ENCODE measurements at regions not wholly inside any gene's neighbourhood (a gene's known extent, or its start where the extent isn't known, plus 50 kb on each side); places are given as distances from the start of the nearest gene placed in this dataset.
"Not testable (repeated sequence)": the region's sequence is repeated elsewhere in the genome, so short reads cannot be mapped to it uniquely, and the experiment has no call there.

DNA sequence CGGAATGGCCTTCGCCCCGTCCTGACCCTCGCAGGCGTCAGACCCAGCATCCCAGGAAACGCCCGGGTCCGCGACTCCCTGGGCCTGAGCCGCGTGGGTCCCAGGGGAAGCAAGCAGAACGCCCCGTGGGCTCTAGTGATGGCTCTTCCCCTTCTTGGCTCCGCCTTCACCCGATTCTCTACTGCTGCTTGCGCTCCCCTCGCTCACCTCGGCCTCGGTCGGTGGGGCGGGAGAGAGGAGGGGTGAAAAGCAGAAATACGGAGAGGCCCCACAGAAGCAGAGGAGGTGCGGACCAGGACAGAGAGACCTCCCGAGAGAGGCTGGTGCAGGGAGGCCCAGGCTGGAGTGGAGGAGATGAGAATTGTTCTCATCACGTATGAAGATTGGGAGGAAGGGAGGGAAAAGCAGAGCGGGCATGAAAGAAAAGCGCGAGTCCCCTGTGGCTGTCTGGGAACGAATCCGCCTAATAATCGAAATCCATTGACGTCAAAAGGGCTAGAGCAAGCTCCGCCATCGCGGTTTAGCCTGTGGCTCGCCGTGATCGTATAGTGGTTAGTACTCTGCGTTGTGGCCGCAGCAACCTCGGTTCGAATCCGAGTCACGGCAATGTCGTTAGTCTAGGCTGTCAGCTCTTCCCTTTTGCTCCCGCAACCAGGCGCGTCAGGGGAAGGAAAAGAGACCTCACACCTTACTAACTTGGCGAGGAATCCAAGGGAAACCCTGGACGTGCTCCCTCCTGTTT lies 128.9 kb upstream of the NBPF11 start:
- intact Hi-C loops (cut with micrococcal nuclease) = not testable (repeated sequence)

DNA sequence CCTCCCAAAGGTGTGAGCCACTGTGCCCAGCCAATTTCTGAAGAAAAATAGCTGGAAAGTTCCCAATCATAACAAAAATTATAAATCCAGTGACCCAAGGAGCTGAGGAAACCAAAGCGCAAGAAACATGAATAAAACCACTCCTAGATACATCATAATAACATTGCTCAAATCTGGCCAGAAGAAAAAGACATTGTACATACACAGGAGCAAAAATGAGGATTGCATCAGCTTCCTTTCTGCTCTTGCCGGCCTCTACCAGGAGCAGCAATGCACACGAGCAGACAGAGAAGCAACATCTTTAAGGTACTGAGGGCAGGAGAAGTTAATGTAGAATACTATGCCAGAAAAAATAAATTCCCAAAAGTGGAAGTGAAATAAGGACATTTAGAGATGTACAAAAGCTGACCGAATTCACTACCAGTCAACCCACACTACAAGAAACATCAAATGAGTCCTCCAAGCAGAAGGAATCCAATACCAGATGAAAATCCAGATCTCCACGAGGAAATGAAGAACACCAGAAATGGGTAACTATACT lies 127.0 kb upstream of the NBPF11 start:
- intact Hi-C loops (cut with micrococcal nuclease) = not testable (repeated sequence)

DNA sequence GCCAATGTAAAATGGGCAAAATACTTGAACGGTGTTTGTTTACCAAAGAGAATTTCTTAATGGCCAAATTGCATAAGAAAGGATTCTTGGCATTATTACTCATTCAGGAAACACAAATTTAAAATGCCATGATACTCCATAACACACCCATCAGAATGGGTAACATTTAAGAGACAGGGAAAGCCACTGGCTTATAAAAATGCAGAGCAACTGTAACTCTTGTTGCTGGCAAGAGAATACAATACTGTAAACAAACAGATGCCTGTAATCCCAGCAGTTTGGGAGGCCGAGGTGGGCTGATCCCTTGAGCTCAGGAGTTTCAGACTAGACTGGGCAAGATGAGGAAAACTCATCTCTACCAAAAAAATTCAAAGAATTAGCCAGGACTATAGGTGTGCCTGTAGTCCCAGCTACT lies 125.8 kb upstream of the NBPF11 start:
- intact Hi-C loops (cut with micrococcal nuclease) = not testable (repeated sequence)

DNA sequence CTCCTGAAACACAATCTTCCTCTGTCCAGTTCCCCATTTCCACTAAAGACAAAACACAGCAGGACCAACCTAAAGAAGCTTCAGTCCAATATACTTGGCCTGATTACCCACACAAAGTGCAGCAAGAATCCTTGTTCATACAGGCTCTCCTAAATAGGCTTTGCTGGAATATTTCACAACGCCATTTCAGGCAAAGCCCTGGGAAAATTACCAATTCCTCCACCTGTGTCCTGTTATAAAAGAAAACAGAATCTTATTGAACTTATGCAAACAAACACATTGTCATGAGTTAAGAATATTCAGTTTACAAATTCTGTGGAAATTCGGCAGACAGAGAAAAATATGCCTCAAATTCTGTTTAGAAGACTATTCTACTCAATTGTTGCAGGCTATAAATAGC lies 115.0 kb upstream of the NBPF11 start:
- intact Hi-C loops (cut with micrococcal nuclease) = not testable (repeated sequence)

DNA sequence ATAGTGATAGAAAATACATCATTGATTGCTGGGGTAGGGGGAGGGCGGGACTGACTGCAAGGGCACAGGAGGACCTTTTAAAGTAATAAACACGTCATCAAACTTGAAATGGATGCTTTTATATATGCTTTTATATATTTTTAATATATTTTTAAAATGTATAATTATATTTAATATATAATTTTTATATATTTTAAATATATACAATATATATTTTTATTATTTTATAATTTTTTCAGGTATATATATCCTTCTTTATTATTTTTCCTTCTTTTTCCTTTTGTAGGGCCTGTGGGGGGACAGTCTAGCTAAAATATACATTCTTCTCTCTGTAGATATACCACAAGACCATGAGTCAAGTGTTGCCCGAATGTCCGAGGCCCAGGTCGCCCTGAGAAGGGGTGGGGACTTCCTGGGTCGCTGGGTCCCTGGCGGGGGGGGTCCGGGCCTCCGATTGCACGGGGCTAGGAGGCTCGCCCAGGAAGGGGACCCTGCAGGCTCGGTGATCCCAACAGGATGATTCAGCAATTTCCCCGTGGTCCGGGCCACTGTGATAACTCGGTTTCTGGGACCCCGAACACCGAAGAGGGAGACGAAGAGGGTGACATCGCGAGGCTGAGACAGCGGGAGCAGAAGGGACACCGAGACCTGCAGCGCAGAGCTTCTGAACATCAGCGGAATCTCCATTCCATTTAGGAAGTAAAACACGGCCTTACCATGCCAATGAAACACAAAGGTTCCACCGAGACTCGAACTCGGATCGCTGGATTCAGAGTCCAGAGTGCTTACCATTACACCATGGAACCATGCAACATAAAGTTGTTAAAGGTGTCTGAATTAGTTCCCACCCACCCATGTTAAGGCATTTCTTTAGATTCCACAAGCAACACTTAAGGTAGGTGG lies 112.5 kb upstream of the NBPF11 start:
- intact Hi-C loops (cut with micrococcal nuclease) = loop anchor here (5.0 kb wide), 2 partner anchors 53 to 1022 kb away; partner anchors contain the start of gene CHD1L

DNA sequence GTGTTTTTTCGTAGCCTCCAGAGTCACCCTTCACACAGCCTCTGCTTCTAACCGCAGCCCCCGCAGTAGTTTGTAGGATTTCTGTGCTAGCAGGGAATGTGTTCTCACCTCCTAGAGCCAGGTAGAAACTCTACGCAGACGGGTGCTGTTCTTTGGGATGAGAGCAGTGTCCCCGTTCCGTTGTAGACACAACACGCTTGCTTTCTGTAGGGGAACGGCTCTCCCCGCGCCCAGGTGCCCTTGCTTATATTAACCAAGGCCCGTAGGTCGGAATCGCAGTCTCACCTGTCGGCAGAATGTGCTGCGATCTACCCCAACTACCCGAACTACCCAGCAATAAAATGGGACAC lies 111.8 kb upstream of the NBPF11 start:
- intact Hi-C loops (cut with micrococcal nuclease) = loop anchor here (2.0 to 5.0 kb wide), 3 partner anchors 53 to 1022 kb away; partner anchors contain the start of gene CHD1L

DNA sequence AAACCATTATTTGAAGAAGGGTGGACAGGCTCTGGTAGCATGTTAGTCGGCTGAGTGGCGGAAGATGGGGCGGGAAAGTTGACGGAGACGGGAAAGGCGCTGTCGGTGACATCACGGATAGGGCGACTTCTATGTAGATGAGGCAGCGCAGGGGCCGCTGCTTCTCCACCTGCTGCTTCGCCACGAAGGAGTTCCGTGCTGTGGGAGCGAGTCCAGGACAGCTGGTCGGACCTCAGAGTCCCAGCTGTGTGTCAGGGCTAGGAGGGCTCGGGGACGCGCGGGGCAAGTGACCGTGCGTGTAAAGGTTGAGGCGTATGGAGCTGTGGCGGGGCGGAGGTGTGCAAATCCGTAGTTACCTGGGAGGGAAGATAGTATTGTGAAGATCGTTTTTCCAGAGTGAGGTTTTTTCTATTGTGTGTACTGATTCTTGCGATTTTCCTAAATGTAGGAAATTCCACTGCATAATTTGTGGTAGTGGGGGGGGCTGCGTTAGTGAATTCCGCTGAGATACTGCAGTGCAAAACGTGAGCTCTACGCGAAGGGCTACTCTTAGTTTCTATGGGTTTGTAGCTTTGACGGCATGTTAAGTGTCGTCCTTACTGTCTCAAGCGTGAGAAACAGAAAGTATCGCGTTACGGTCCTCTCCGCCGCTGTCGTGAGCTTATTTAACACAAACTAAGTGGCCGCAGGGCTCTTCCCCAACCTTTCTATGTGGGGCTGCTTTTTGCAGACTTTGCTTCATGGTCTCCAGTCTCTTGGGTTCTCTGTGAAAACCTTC lies 111.2 kb upstream of the NBPF11 start:
- intact Hi-C loops (cut with micrococcal nuclease) = loop anchor here (2.0 to 5.0 kb wide), 3 partner anchors 54 to 1021 kb away; partner anchors contain the start of gene CHD1L

DNA sequence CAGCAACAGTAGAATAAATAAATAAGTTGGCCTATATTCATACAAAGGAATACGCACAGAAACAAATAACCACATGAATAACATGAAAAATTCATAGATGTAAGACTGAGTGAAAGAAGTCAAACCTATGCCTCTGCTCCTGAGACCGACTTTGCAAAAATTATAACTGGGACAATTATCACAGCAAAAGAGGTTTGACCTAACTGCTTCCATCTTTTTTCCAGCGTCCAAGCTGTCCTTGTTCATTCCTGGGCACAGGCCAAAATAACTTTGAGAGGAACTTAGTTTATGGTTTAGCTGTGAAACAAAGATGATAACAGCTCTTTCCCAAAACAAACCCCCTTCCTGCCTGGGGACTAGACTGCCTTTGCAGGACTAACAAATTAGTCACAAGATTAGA lies 109.6 kb upstream of the NBPF11 start:
- intact Hi-C loops (cut with micrococcal nuclease) = loop anchor here (2.0 to 5.0 kb wide), 3 partner anchors 56 to 1019 kb away; partner anchors contain the start of gene CHD1L

DNA sequence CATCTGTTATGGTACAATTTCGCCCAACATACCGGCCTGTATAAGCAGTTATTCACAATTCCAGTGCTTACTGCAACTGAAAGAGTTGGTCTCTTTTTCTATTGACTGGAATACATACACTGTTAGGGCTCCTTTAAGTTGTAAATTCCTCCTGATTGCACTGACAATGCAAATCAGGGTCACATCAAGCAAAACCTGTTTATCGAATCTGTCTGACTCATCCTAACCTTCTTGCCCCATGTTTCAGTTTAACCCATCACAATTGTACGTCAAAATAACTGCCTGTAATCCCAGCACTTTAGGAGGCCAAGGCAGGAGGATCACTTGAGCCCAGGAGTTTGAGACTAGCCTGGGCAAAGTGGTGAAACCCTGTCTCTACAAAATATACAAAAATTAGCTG lies 105.8 kb upstream of the NBPF11 start:
- intact Hi-C loops (cut with micrococcal nuclease) = not testable (repeated sequence)

DNA sequence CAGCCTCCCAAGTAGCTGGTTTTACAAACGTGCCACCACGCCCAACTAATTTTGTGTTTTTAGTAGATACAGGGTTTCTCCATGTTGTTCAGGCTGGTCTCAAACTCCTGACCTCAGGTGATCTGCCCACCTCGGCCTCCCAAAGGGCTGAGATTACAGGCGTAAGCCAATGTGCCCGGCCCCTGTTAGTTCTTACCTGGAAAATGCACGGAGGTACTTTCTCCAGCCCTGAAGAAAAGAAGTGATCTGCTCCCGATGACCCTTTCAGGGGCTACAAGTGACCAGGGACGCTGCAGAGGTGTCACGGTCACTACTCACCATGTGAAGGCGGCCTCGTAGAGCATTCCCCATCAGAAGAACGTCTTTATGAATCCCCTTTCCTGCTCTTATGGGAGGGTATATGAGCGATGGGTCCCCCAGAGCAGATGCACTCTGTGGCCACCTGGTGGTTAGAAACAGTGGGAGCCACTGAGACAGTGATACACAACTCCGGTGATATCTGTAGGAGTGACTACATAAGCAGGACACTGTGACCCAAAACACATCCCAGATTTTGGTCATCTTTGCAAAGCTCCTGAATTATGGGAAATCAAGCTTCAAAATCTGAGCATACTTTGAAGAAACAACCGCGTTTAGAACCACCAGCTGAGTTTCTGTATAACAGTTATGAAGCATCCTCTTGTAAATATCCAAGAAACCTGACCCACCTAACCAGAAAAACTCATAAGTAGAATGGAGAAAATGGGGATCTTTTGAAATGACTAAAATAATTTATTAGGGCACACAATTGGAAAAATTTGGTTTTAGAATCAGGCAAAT lies 102.7 kb upstream of the NBPF11 start:
- intact Hi-C loops (cut with micrococcal nuclease) = not testable (repeated sequence)

DNA sequence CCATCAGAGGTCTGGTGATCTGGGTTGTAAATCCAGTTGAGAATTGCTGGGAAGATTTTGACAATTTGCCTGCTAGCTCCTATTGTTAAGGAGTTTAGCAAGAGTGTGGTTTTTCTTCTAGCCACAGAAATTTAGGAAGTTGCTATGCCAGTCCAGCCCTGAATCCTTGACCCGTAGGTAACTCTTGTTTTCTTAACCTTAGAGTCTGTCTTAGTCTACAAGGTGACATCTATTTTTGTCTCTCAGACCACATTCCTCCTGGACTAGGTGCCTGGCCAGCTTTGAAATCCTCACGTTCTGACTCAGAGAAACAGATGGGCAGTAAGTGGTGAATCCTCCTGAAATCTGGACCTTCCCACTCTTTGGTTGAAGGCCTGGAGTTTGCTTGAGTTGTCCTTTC lies 101.7 kb upstream of the NBPF11 start:
- intact Hi-C loops (cut with micrococcal nuclease) = not testable (repeated sequence)

DNA sequence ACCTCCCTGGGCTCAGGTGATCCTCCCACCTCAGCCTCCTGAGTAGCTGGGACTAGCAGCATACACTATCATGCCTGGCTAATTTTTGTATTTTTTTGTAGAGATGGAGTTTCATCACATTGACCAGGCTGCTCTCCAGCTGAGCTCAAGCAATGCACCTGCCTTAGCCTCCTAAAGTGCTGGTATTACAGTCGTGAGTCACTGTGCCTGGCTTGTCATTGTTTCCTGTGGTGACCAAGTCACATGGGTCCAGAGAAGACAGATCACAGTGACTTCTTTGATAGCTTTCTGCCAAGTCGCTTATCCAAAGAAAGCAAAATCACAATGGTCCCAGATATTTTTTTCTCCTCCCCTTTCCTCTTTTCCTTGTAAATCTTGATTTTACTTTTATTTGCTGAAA lies 96.7 kb upstream of the NBPF11 start:
- intact Hi-C loops (cut with micrococcal nuclease) = not testable (repeated sequence)

DNA sequence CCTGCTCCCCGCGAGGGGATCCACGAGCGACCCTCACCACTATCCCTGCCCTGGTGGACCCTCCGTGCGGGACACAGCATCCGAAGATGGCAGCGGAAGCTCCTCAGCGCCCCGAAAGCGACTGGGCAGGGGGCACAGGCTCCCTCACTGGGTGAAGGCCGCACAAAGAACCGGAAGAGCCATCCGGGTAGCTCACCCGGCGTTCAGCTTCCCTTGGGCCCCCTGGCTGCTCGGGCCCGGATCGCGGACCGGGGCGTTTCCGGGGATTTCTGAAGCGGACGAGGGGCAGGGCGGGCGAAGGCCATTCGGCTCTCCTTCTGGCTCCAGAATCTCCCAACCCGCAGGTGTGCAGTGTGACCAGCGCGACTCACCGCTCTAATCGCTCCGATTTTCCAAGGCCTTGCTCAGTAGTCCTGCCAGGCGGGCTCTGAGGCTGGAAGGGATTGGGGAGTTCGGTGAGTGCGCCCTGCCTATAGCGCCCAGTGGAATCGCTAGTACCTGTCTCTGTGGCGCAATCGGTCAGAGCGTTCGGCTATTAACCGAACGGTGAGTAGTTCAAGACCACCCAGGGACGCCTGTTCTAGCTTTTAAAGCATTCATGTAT lies 94.3 kb upstream of the NBPF11 start:
- intact Hi-C loops (cut with micrococcal nuclease) = not testable (repeated sequence)

DNA sequence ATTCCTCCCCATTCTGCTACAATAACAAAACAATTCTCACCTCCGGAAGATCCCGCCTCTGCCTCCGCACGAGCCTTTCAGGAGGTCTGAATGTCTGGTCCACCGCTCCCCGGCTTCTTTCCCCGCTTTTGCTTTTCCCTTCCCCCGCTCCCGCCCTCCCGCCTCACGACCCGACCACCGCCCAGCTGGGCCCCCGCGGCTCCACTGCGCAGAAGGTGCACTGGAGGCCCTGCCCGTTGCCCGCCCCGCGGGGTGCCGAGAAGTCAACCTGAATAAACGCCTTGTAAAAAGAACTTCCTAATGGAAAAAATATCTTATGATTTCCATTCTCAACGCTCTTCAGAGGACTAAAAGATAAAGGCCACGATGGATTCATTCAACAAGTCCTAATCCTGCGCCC lies 93.8 kb upstream of the NBPF11 start:
- intact Hi-C loops (cut with micrococcal nuclease) = not testable (repeated sequence)

DNA sequence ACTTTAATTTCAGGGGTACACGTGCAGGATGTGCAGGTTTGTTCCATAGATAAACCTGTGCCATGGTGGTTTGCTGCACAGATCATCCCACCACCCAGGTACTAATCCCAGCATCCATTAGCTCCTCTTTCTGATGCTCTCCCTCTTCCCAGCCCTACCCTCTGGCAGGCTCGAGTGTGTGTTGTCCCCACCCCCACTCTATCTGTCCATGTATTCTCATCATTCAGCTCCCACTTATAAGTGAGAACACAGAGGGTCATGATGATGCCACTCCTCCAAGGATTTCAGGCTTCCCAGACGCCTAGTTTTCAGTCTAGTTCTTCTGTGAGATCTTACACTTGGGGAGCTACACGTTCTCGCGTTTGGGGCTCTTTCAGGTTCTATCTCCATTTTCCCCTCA lies 93.4 kb upstream of the NBPF11 start:
- intact Hi-C loops (cut with micrococcal nuclease) = not testable (repeated sequence)

DNA sequence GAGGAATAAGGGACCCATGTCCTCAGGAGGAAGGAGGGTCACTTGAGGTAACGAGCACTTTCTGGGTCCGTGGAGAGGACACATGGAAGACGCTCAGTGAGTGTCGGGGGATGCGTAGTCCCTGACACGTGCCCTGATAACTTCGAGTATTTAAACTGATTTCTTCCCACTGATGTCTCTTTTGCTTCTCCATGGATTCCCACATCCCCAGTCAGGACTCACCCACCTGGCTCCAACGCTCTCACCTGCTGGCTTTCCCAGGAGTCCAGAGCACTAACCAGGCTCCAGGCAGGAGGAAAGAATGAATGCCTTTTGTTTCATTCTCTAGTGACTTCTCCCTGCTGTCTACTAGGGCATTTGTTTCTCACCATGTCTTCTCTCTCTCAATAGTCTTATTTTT lies 81.2 kb upstream of the NBPF11 start:
- intact Hi-C loops (cut with micrococcal nuclease) = not testable (repeated sequence)

DNA sequence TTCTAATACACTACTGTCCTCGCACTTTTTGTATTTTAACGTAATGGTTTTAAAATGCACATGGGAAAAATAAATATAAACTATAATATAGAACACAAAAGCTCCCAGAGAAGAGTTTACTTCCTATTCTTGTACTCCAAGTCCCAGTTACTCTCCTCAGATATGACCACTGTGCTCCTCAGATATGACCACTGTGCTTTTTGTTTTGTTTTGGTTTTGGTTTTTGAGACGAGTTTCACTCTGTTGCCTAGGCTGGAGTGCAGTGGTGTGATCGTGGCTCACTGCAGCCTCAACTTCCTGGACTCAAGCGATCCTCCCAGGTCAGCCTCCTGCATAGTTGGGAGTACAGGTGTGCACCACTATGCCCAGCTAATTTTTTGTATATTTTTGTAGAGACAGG lies 76.8 kb upstream of the NBPF11 start:
- intact Hi-C loops (cut with micrococcal nuclease) = not testable (repeated sequence)

DNA sequence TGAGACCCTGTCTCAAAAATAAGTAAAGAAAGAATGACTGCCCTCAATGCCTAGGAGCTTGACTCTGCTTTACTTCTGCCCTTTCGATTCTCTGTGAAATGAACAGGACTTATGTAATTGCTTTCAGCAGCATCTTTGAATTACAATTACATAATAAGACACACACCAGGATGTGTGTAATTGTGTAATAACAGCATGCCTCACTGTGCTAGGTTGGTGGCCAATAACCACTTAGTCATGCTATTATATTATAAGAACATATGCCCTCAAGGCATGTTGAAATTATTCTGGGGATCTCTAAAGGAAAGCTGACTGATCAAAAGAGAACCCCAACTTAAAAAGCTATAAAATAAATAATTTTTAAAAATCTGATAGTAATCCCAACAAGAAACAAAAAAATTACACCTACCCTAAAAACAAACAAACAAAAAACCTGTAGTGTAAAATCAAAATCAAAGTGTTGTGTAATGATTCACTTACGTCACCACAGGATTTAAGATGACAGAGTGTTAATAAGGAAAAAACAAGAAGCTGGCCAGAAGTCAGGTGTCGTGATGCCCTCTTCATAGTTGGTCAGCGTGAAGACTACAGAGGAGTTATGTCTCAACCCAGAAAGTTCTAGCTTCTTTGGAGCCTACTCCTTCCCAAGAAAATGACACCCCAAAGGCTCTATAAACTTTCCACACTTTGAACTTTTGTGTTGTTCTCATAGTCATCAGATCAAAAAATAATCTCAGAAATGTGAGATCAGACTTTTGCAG lies 70.5 kb upstream of the NBPF11 start:
- intact Hi-C loops (cut with micrococcal nuclease) = not testable (repeated sequence)

DNA sequence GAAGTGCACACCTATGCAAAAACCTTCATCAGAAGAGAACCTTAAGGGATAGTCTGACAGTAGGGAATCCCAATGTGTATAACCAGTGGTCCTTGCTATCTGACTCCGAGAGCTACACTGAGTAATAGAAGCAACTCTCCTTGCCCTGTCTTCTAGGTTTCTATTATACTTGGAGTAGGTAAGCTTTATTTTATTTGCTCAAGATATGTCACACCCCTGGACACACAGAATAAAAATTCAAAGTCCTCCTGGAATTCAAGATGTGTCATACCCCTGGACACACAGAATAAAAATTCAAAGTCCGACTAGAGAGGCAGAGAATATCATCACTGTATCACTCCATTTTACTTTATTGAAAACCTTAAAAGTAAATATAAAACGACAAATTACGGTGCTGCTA lies 69.5 kb upstream of the NBPF11 start:
- intact Hi-C loops (cut with micrococcal nuclease) = not testable (repeated sequence)
